GM23338 (cell line): ENCODE measurements at regions not wholly inside any gene's neighbourhood (a gene's known extent, or its start where the extent isn't known, plus 50 kb on each side); places are given as distances from the start of the nearest gene placed in this dataset.
A peak's percentile ranks its signal among the peaks of the same experiment; 100 is the strongest.

ENCODE experiments used
- ATAC-seq: fragments of 200-7000 bp; cut with Tn5 transposase; 3 replicates; pipeline ENCODE4 v1.9.1; 2020
- DNase-seq: peaks from one replicate; pipeline ENCODE4 v3.0.0-alpha.2; 2015; ENCODE audit warnings: low spot score
- H2AFZ ChIP-seq: fragments of 200-600 bp; sonication (generic); 2 replicates; pipeline ENCODE4 v1.8.0; 2016; ENCODE audit warnings: antibody characterized with exemption, mild to moderate bottlenecking, moderate library complexity
- H3F3A ChIP-seq: fragments of 200-600 bp; sonication (generic); replicated peaks from 2 replicates; pipeline ENCODE4 v1.8.0; 2017; ENCODE audit warnings: antibody characterized with exemption, mixed run types, low read depth
- H3K27ac ChIP-seq: fragments of 200-600 bp; sonication (generic); 2 replicates; pipeline ENCODE4 v1.6.1; 2016; ENCODE audit warnings: low read depth
- H3K27me3 ChIP-seq: fragments of 200-600 bp; sonication (generic); 2 replicates; pipeline ENCODE4 v1.8.0; 2016; ENCODE audit warnings: mild to moderate bottlenecking, mixed run types, moderate library complexity; ENCODE audit not compliant: insufficient read depth
- H3K36me3 ChIP-seq: fragments of 200-600 bp; sonication (generic); 2 replicates; pipeline ENCODE4 v1.8.0; 2016; ENCODE audit warnings: mild to moderate bottlenecking; ENCODE audit not compliant: insufficient read depth
- H3K4me1 ChIP-seq: fragments of 200-600 bp; sonication (generic); 2 replicates; pipeline ENCODE4 v1.8.0; 2016; ENCODE audit warnings: mild to moderate bottlenecking, moderate library complexity; ENCODE audit not compliant: insufficient read depth
- H3K4me2 ChIP-seq: fragments of 200-600 bp; sonication (generic); 2 replicates; pipeline ENCODE4 v1.7.1; 2017; ENCODE audit warnings: mixed run types
- H3K4me3 ChIP-seq: fragments of 200-600 bp; sonication (generic); 2 replicates; pipeline ENCODE4 v1.6.1; 2016; ENCODE audit warnings: mixed run types
- H3K79me2 ChIP-seq: fragments of 200-600 bp; sonication (generic); replicated peaks from 2 replicates; pipeline ENCODE4 v1.8.0; 2017; ENCODE audit warnings: mild to moderate bottlenecking; ENCODE audit not compliant: insufficient read depth
- H3K9me2 ChIP-seq: fragments of 200-600 bp; sonication (generic); 2 replicates; pipeline ENCODE4 v1.8.0; 2017; ENCODE audit not compliant: insufficient read depth
- H4K20me1 ChIP-seq: fragments of 200-600 bp; sonication (generic); replicated peaks from 2 replicates; pipeline ENCODE4 v1.8.0; 2017; ENCODE audit warnings: mild to moderate bottlenecking; ENCODE audit not compliant: insufficient read depth
- H3K27ac Mint-ChIP-seq: 2 replicates; pipeline ENCODE4 v1.8.0; 2020; ENCODE audit warnings: inconsistent platforms, mild to moderate bottlenecking, moderate library complexity, mixed read lengths
- H3K27me3 Mint-ChIP-seq: 3 replicates; pipeline ENCODE4 v1.8.0; 2022; ENCODE audit warnings: low read depth, mild to moderate bottlenecking, moderate library complexity, mixed read lengths, inconsistent platforms; ENCODE audit not compliant: insufficient read depth, poor library complexity
- H3K36me3 Mint-ChIP-seq: 3 replicates; pipeline ENCODE4 v1.8.0; 2021; ENCODE audit warnings: low read depth, mild to moderate bottlenecking, inconsistent platforms, moderate library complexity, mixed read lengths
- H3K4me1 Mint-ChIP-seq: 3 replicates; pipeline ENCODE4 v1.8.0; 2020; ENCODE audit warnings: mild to moderate bottlenecking, inconsistent platforms, mixed read lengths
- H3K4me3 Mint-ChIP-seq: 3 replicates; pipeline ENCODE4 v1.8.0; 2021; ENCODE audit warnings: moderate library complexity, mild to moderate bottlenecking, inconsistent platforms, mixed read lengths
- H3K9me3 Mint-ChIP-seq: 3 replicates; pipeline ENCODE4 v1.8.0; 2020; ENCODE audit warnings: moderate library complexity, mild to moderate bottlenecking, inconsistent platforms, mixed read lengths
- CREB1 ChIP-seq: fragments of 250-450 bp; sonication (Bioruptor Pico); IDR thresholded peaks from 2 replicates; pipeline ENCODE4 v1.5.0; 2020; ENCODE audit warnings: low read depth, mild to moderate bottlenecking, moderate library complexity
- ETS1 ChIP-seq: IDR thresholded peaks from 2 replicates; pipeline ENCODE4 v1.6.1; 2016; ENCODE audit warnings: antibody characterized with exemption
- EZH2 ChIP-seq: fragments of 200-600 bp; sonication (generic); IDR thresholded peaks from one replicate; pipeline ENCODE4 v1.8.0; 2017; ENCODE audit warnings: antibody characterized with exemption, mild to moderate bottlenecking, low read depth; ENCODE audit not compliant: unreplicated experiment
- EZH2phosphoT487 ChIP-seq: fragments of 200-600 bp; sonication (generic); IDR thresholded peaks from one replicate; pipeline ENCODE4 v1.8.1; 2018; ENCODE audit warnings: antibody characterized with exemption; ENCODE audit not compliant: unreplicated experiment
- JUNB ChIP-seq: IDR thresholded peaks from one replicate; pipeline ENCODE4 v1.6.1; 2016; ENCODE audit warnings: antibody characterized with exemption; ENCODE audit not compliant: unreplicated experiment
- NANOG ChIP-seq: IDR thresholded peaks from 2 replicates; pipeline ENCODE4 v1.6.1; 2016; ENCODE audit warnings: antibody characterized with exemption, borderline replicate concordance
- POLR2AphosphoS5 ChIP-seq: IDR thresholded peaks from 2 replicates; pipeline ENCODE4 v1.6.1; 2016; ENCODE audit warnings: antibody characterized with exemption, low read depth
- REST ChIP-seq: IDR thresholded peaks from one replicate; pipeline ENCODE4 v1.6.1; 2018; ENCODE audit warnings: antibody characterized with exemption; ENCODE audit not compliant: unreplicated experiment
- STAT1 ChIP-seq: IDR thresholded peaks from one replicate; pipeline ENCODE4 v1.6.1; 2016; ENCODE audit warnings: antibody characterized with exemption; ENCODE audit not compliant: unreplicated experiment
- ZNF114 ChIP-seq: fragments of 250-450 bp; sonication (Bioruptor Pico); IDR thresholded peaks from 2 replicates; pipeline ENCODE4 v1.5.0; 2020; ENCODE audit warnings: mild to moderate bottlenecking, moderate library complexity
- ZNF331 ChIP-seq: fragments of 250-450 bp; sonication (Bioruptor Pico); IDR thresholded peaks from 2 replicates; pipeline ENCODE4 v1.5.0; 2020; ENCODE audit warnings: low read depth, mild to moderate bottlenecking, moderate library complexity
- ZNF462 ChIP-seq: fragments of 250-450 bp; sonication (Bioruptor Pico); IDR thresholded peaks from 2 replicates; pipeline ENCODE4 v1.5.0; 2020; ENCODE audit warnings: mild to moderate bottlenecking, moderate library complexity

- H3K27me3 ChIP-seq, result no peaks in the 10 kb centered on the region
- H3K36me3 ChIP-seq, result no peaks in the 10 kb centered on the region
- Mint-ChIP-seq H3K27ac (no peak overlapping the region), H3K36me3 (no peaks in the 10 kb centered on the region), H3K9me3 (no peaks in the 10 kb centered on the region), H3K4me3 (no peak overlapping the region), H3K4me1 (peaks cover 40% of the 10 kb centered on the region), H3K27me3 (peaks cover 2% of the 10 kb centered on the region)
- no peak overlapping the region for H3K27ac ChIP-seq
- H3K4me2 ChIP-seq, result no peak overlapping the region
- no peak overlapping the region for H3K4me3 ChIP-seq
- H3K4me1 ChIP-seq, result peaks cover 36% of the 10 kb centered on the region
- TF ChIP-seq EZH2, result no peak
- H3K79me2 ChIP-seq, result no peaks in the 10 kb centered on the region
- no peaks in the 10 kb centered on the region for H4K20me1 ChIP-seq
- H2AFZ ChIP-seq, result 0 out of 2 replicates have a peak overlapping the region, but pooled peaks have one; percentile 28
- no peak for ATAC-seq
- H3F3A ChIP-seq, result no peaks in the 10 kb centered on the region
- no peaks in the 10 kb centered on the region for H3K9me2 ChIP-seq
- DNase-seq, result no peak
These were observed 396.8 kb upstream of the TBL1XR1 start for GRCh38 chr3:177594096-177594495.

DNA sequence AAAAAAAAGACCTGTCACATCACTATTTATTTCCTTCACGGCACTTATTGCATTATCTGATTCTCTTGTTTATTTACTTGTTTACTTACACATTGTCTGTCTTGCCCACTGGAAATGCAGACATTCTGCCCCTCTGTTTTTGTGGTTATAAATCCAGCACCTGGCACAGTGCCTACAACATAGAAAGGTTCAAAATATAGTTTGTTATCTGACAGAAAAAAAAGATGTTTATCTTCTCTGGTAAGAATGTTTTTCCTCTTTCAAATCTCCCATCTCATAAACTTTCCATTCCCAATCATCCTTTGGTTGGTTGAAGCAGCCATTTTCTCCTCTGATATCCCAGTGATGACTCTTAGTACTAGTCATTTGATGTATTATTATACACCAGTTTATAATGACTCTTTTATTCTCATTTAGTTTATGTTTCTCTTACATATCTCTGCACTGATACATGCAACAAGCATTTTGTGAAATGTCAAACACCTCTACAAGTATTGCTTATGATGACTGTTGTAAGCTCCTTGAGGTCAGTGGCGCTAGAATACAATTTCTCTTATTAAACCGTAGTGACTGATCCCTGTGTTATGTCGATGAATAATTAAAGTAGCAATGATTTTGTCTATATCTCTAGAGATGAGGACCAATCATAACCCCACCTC is 398.4 kb upstream of the TBL1XR1 start:
- peaks cover 33% of the 10 kb centered on the region for H3K4me1 Mint-ChIP-seq
- Histone ChIP-seq H3K36me3 (no peaks in the 10 kb centered on the region), H3K27ac (no peak overlapping the region), H3K4me2 (no peak overlapping the region), H3K4me3 (no peak overlapping the region), H4K20me1 (no peaks in the 10 kb centered on the region), H3F3A (no peaks in the 10 kb centered on the region), H3K79me2 (no peaks in the 10 kb centered on the region), H3K9me2 (no peaks in the 10 kb centered on the region), H2AFZ (no peak overlapping the region), H3K27me3 (no peaks in the 10 kb centered on the region), H3K4me1 (peaks cover 26% of the 10 kb centered on the region)
- DNase-seq (no peak), ATAC-seq (no peak)
- no peaks in the 10 kb centered on the region for H3K36me3 Mint-ChIP-seq
- no peaks in the 10 kb centered on the region for H3K27me3 Mint-ChIP-seq
- no peak overlapping the region for H3K4me3 Mint-ChIP-seq
- no peak overlapping the region for H3K27ac Mint-ChIP-seq
- H3K9me3 Mint-ChIP-seq, result no peaks in the 10 kb centered on the region
- TF ChIP-seq POLR2AphosphoS5 (no peak), NANOG (no peak), JUNB (no peak), ZNF462 (CRISPR knock-in tag) (no peak), ZNF114 (CRISPR knock-in tag) (no peak), CREB1 (no peak), REST (no peak), EZH2phosphoT487 (no peak), STAT1 (no peak), ETS1 (no peak), EZH2 (no peak), ZNF331 (CRISPR knock-in tag) (no peak)
